NCI-H146 (cell line): ENCODE measurements at regions not wholly inside any gene's neighbourhood (a gene's known extent, or its start where the extent isn't known, plus 50 kb on each side); places are given as distances from the start of the nearest gene placed in this dataset.
"Not testable (repeated sequence)": the region's sequence is repeated elsewhere in the genome, so short reads cannot be mapped to it uniquely, and the experiment has no call there.

Source experiments
- DNase-seq: peaks from one replicate; lab custom pipeline; 2025; lab: John Stamatoyannopoulos, UW

DNA sequence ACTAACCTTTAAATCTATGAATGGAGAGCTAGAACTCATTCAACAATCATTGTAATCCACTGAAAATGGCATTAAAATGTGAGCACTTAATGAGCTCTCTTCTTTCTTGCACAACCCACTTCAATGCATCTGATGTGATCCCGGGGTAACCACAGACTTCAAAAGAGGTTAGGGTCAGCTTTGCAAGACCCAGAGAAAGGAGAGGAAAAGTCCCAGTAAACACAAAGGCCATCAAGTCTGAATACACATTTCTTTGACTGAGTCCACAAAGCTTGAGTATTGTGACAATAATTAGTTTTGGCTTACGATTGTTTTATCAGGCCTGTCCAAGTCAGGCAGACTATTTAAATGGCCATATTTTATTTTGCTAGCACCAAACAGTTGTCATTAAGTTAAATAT, 148.8 kb upstream of the ZNF608 start:
- no peak for DNase-seq

DNA sequence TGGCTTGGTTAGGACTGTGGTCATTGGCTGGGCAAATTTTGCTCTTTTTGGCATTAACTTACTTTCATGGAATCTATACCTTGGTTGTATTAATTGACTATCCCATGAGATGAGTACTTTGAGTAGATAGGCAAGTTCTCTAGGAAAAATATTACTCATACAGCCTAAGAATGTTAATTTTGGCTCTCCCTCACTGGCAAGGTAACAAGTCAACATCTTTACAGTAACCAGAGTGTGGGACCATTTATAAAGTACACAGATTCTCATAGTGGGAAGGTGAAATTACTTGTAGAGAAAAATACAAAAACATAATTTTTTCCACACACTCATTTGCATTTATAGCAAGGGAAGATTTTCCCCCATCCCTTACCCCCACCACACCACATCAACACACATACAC, 154.6 kb upstream of the ZNF608 start:
- no peak for DNase-seq

DNA sequence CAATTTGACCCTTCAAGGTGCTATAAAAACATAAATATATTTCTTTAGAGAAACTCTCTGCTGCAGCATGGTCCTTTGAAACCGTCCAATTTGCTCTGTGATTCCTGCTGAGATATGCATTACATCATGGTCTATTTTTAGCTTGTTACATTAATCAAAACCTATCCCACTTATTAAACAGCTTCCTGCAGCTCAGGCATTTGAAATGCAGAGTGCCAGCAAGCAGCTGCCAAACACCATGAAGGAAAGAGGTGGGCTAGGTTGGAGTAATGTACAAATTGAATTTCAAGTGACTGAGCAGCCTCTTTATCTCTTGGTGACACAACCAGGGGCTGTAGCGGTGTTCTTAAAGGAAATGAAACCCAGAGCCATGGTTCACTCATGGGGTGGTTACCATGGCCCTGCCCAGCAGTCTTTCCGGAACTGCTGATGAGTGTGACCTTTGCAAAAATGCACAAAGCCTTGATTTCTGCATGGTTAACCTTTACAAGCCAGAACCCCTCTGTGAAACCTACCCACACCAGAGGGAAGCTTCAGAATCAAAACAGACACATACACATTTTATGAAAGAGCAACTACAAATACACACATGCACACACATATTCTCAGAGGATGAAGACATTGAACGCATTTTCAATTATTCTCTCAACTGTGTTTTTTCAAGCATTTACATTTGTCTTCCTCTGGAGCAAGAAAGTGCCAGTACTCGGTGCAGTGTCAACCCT, 155.8 kb upstream of the ZNF608 start:
- DNase-seq = peak; percentile 89

DNA sequence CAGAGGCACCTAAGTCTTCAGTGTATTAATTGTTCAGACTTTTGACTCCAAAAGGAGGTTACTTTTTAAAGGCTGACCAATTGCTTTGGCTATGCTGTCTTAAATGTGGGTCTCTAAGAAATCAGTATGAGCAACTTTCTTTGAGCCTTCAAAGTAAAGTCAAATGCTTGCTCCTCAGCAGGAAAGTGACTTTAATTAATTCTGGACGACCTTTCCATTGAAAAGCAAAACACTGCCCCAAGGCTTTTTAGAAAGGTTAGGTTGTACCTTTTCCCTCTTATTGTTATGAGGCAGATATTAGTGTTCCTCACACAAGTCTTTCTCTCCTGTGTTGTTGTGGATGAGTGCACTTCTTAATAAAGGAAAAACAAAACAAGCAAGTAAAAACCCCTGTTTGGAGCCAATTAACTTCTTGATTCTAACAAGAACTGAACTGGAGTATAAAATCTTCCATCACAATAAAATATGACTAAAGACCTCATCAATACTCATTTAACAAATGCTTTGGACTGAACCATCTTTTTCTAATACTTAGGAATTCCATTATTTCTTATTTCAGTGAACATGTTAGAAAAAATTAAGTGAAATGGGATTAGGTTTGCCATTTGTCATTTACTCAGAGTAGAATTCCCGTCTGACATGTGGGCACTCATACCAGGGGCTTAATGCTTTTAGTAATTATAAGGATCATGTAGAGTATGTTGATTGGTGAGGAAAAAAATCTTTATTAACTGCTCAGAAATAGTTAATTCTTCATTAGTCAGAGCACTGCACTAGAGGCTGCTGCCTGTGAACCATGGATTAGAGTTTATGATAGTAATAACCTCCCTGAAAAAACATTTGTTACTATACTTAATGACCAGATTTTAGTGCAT, 159.1 kb upstream of the ZNF608 start:
- DNase-seq = peak; percentile 8

DNA sequence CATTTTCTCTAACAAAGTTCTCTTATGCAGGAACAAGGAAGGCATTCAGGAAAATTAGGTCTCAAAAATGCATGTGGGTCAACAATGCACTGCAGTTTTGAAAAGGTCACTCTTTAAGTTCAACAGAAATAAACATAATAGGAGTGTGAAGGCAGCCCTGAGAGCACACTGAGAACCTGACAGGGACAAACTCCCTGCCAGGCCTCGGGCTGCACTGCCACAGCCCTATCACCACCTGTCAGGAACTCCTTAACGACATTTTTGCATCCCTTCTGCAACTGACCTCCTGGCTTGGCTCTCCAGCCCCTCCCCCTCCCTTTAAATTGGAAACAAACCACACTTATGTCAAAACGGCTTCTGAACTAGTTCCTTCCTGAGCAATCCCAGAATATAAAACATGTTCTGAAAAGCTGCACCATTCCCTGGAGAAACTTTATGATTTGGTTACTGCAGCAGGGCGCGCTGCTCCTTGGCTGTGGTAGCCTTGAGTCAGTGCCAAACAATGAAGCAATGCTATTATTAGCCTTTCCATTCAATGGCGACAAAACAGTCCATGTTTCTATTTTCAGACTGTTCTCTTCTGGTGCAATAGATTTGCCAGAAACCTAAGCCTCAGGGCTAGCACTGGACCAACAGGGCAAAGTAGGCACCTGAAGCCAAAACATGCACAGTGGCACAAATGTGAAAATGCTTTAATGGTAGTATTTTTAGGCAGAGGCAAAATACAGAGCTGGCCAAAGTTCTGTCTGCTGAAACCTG, 160.1 kb upstream of the ZNF608 start:
- DNase-seq = peak; percentile 34

DNA sequence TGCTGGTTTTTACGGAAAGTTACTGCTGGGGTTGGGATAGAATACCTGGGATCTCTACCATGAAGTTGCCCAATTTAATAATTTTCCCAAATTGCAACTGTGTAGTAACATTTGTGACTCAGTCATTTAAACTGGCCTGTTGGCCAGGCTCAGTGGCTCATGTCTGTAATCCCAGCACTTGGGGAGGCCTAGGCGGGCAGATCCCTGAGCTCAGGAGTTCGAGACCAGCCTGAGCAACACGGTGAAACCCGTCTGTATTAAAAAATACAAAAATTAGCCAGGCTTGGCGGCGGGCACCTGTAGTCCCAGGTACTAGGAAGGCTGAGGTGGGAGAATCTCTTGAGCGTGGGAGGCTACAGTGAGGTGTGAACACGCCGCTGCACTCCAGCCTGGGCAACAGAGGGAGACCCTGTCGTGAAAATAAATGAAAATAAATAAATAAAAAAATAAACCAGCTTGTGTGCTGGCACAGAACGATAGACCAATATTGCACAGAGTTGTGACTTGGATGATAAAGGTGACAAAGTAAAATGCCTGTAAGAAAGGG, 160.7 kb upstream of the ZNF608 start:
- no peak for DNase-seq

DNA sequence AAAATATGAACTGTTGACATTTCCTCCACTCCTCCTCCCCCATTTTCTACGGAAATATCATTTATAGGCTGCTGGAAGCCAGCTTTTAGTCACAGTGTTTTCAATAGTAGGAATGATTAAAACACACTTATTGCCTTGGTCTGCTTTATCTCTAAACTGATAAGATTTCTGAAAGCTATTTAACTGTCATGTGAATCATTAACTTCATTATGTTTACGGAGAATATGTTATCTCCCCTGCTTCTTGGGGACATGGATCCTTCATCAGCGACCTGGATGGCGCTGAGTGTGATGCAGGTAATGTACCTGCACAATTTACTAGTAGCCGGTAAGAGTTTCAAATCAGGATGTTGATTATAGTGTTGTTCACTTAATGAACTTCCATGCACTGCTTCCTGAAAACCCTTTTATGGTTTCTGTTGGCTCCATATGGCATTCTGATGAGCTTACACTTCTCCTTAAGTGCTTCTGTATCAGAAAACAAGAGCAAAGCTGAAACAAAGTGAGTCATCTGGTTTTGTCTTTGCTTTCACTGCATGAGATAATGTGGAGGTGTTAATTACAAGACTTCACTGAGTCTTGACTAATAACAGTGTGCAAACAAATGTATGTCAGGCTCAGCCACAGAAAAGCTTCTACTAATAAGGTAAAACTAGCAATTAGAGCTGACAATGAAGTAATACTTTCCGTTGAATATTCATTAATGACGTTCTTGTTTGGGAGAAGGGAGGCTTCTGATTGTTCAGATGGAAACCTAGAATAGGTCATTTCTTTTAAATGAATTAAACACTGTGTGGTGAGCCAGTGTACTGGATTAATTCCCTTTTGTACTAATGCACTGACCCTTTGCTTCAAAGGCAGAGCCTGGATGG, 162.4 kb upstream of the ZNF608 start:
- DNase-seq = peak; percentile 86

DNA sequence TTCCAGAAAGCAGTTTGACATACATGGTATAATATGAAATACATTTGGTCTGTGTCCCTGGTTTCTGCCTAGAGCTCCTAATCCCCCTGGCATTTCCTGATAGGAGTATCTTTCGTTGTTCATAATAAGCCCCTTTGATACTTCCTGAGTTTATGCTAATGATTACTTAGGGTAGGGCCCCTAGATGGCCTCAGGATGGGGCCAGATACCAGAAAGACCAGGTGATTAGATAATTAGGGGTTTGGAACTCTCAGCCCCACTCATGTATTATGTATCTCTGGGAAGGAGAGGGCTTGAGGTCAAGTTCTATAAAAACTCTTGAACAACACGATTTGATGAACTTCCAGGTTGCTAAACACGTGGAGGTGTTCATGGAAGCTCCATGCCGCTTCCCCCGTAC, 163.3 kb upstream of the ZNF608 start:
- DNase-seq = peak; percentile 41

DNA sequence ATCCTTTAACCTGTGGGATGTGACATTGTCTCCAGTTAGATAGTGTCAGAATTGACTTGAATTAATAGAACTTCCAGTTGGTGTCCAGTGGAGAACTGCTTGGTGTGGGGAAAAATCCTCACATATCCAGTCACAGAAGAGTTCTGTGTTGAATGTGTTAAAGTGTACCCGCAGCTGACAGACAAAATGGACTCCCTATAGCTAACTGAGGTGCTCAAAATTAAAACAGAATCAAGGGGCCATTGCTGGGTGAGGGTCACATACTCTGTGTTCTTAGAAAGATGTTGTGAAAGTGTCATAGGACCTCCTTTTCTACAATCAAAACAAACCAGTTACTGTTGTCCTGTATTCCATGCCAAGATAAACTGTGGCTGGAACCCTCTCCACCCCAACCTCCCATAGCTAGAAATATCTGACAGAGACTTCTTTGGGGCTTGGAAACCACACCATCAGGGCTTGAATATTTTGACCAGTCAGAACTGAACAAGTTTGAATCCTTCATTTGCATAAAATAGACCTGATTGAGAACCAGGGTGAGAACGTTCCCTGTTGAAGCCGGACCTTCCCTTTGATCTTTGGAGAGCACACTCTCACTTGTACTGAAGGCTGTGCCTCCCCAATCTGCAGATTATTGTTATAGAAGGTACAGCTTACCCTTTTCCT, 164.0 kb upstream of the ZNF608 start:
- no peak for DNase-seq

DNA sequence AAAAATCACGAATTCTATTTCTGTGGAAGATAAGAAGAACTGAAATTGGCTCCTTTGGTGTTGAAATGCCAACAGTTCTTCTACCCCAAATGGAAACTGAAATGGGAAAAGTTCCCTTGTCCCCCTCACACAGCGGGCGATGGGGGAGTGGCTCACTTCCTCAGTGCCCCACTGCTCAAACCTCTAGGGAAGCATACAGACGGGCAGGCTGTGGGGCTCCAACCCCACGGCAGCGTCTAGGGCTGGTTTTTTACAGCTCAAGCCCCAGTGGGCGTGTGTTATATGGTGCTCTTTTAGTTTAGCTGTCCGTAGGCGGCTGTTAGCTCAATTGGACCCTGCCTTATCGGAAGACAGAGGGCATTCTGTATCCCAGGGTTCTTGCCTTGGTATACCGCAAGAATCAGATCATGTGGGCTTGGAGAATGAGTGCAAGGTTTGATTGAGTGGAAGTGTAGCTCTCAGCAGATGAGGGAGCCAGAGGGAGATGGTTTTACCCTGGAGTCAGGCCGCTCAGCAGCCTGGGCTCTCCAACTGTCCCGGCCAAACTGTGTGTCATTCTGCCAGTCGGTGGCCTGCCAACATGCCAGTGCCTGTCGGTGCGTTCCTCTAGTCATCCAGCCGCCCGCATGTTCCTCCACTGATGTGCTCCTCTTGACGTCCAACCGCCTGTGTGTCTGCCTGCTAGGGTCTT, 166.3 kb upstream of the ZNF608 start:
- no peak for DNase-seq

DNA sequence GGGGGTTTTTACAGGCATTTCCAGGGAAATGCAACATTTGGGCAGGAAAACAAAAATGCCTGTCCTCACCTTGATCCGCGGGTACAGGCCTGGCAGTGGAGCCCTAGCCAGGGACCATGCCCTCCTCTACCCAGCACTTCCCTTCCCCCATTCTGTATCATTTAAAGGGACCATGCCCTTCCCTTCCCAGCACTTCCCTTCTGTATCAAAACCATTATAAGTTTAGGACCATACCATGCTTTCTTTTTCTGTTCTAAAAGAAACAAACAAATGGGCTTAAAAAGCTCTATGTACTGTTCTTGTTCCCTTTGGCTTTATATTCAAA, 166.9 kb upstream of the ZNF608 start:
- no peak for DNase-seq

DNA sequence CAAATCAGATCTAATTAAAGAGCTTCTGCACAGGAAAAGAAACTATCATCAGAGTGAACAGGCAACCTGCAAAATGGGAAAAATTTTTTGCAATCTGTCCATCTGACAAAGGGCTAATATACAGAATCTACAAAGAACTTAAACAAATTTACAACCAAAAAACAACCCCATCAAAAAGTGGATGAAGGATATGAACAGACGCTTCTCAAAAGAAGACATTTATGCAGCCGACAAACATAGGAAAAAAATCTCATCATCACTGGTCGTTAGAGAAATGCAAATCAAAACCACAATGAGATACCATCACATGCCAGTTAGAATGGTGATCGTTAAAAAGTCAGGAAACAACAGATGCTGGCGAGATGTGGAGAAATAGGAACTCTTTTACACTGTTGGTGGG, 169.9 kb upstream of the ZNF608 start:
- not testable (repeated sequence) for DNase-seq

DNA sequence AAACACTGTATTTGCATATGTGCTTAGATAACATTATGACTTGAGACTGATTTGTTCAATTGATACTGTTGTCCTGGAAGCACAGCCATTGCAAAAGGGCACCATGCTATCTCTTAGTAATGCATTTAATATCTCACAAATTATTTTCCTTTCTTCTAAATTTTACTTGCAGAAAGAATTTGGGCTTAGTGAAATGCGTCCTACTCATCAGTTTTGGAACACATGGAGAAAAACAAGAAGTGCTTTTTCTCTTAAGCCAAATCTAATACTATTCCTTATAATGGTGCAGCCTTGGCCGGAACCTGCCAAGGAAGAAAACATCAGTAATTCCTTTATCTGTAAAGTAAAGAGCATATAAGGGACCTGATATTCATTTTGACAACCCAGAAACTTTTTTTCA, 172.2 kb upstream of the ZNF608 start:
- no peak for DNase-seq

DNA sequence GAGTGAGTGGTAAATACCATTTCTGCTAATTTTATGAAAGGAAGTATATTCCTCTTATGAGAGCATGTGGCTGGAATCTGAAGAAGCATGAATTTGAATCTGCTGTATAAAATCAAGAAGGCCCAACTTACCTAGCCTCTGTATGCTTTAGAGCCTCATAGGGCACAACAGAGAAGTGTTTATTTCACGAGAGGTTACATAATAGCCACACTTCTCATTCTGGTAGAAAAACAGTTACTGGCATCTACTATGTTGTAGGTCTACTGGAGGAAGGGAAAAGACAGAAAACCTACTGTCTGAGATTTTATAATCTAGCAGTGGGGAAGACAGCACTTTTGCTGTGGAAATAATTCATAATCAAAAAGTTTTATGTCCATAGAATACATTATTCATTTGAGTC, 172.6 kb upstream of the ZNF608 start:
- no peak for DNase-seq

DNA sequence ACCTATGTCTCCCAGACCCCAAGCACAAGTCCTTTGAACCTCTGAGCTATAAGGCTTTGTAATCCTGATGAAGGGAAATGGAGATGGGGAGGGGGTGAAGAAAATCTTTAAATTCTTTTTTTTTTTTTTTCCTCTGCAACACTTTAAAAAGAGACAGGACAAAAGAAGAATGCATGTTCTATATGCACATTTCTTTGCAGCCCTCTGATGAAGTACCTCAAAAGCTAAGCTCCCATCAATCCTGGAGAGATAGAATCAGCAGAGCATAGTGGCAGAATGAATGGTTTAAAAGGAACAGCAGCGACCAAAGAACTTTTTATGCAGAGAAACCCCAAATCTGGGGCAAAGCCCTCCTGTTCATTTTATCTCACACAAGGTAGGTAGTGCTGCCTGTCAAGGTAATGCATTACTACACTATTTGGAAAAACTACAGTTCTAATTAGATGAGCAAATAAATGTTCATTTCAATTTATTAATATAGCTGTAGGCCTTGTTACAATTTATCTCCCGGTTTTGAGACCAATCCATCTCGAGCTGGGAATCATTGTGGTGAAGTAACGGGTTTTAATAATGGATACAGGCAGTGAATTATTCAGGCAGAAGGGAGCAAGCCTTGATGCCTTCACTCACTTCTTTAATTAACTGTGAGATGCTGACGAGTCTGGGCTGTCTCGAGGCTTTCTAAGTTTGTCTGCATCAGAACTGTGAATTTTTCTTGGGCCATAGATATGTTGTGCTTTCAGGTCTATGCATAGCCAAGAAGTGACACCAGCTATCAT, 173.5 kb upstream of the ZNF608 start:
- DNase-seq = no peak

DNA sequence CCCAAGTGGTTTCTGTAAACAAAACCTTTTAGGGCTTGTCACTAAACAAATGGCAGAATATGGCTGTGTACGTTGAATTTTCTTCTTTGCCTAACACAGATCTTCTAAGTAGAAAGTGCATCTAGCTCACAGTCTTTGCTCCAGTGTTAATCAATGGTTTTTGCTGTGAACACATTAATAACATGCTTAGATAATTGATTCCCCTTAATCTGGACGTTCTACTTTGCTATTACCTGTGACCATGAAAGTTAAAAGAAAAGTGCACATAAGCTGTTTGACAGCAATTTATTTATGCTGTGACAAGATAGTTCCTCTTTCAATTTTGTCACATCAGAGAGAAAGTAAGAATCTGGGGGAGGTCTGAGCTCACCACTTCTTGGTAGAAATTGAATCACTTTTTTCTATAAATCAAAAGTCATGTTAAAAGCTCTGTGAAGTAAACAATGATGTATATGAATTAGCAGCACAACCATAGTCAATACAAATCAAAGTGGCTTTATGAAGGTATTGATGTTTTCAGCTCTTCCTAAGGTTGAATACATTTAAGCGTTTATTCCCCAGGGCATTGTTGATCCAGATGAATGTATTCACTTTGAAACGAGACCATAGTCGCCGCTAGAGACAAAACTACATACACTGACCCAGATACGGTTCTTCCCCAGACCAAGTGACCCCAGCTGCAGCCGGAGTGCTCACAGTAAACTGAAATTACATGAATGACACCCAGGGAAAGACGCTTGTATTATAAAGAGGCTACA, 174.6 kb upstream of the ZNF608 start:
- DNase-seq = no peak

DNA sequence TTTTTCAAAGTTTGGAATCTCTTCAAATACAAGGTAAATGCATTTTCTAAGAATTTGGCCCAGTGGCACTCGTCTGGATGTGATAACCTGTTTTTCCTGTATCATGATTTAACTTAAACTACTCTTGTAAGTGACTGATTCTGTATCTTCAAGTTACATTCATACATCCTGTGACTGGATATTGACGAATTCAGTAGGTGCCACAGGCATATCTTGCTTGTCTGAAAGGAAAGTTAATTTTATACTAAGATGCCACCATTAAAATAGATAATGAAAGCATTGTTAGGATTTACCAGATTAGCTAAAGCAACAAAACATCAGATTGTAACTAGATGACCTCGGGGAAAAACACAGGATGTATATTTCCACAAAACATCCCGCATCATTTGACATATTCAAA, 175.3 kb upstream of the ZNF608 start:
- DNase-seq = no peak

DNA sequence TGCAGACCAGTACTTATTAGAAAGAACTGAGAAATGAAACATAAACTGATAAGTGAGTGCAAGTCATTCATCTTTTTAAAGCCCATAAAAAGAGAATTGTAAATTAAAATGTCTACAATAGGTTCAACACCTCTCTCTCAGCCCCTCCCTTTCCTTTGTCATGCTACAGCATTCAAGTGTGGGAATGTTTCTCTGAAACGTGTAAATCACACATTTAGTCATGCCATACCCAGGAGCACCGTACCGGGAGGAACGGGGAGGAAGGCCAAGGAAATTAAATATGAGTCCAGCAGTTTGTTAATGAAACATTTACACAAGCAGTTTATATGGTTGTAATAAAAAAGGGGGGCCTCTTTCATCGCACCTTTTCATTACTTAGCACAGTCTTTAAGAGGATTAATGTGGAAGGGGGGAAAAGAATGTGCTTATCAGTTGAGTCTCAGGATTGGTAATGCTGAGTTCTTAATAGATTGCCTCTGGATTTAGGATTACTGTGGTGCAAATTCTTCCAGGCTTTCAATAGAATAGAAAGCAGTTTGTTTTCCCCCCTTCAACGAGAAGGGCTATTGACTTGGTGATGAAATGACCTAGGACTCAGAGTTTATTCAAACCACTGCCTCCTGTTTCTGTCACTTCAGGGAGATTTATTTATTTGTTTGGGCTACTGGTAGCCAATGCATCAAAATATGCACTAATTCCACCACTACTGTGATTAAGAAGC, 176.0 kb upstream of the ZNF608 start:
- DNase-seq = no peak
